ENCODE measurements at regions not wholly inside any gene's neighbourhood (a gene's known extent, or its start where the extent isn't known, plus 50 kb on each side); places are given as distances from the start of the nearest gene placed in this dataset.

DNA sequence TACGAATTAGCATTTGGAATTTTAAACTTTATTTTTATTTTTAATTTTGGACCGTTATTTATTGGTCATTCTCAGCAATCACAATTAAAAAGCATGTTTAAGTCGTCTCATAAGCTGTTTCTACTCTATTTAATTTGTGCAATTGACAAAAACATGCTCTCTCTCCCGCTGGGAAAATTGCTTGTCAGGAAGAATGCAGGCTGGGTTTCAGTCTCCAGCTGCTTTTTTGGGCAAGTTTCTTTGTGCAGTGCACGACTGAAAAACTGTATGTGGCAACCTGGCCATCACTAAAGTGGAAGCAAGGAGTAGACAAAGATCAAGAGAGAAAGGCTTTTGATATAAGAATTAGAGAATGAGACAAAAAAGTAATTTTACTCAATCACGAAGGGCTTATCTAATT is 941.5 kb upstream of the MDGA2 start:
- Histone ChIP-seq H3K4me1 (ENCODE audit: control insufficient read depth, extremely low read depth, insufficient read depth, low read length) (no peaks in the 10 kb centered on the region), H4K20me1 (ENCODE audit: control insufficient read depth, extremely low read depth, insufficient read depth, low read length) (no peaks in the 10 kb centered on the region), H3K36me3 (ENCODE audit: control insufficient read depth in 2 of 2, extremely low read depth in 1 of 2, insufficient read depth in 2 of 2, low read length in 2 of 2) (no peaks in the 10 kb centered on the region), H3K27me3 (ENCODE audit: control insufficient read depth, extremely low read depth, insufficient read depth, low read length) (no peaks in the 10 kb centered on the region), H3K79me2 (ENCODE audit: control insufficient read depth, insufficient read depth, low read length) (no peaks in the 10 kb centered on the region), H3K9me1 (ENCODE audit: control insufficient read depth, extremely low read depth, insufficient read depth, low read length) (no peaks in the 10 kb centered on the region), H3K9ac (ENCODE audit: control insufficient read depth, extremely low read depth, insufficient read depth, low read length) (no peak overlapping the region), H3K9me3 (ENCODE audit: control insufficient read depth, low read depth, low read length) (no peaks in the 10 kb centered on the region), H2AFZ (ENCODE audit: control insufficient read depth, low read length) (no peak overlapping the region), H3K4me3 (ENCODE audit: control insufficient read depth in 2 of 3, extremely low read depth in 1 of 3, insufficient read depth in 2 of 3, low read depth in 1 of 3, low read length in 3 of 3) (no peak overlapping the region), H3K27ac (ENCODE audit: control insufficient read depth, insufficient read depth, low read length) (no peak overlapping the region), H3K4me2 (ENCODE audit: control insufficient read depth, extremely low read depth, insufficient read depth, low read depth, low read length) (no peak overlapping the region)
- no peak for TF ChIP-seq EZH2 (IDR thresholded peaks at IDR 0.05; ENCODE audit: low read length)
- TF ChIP-seq, protein P1, sequence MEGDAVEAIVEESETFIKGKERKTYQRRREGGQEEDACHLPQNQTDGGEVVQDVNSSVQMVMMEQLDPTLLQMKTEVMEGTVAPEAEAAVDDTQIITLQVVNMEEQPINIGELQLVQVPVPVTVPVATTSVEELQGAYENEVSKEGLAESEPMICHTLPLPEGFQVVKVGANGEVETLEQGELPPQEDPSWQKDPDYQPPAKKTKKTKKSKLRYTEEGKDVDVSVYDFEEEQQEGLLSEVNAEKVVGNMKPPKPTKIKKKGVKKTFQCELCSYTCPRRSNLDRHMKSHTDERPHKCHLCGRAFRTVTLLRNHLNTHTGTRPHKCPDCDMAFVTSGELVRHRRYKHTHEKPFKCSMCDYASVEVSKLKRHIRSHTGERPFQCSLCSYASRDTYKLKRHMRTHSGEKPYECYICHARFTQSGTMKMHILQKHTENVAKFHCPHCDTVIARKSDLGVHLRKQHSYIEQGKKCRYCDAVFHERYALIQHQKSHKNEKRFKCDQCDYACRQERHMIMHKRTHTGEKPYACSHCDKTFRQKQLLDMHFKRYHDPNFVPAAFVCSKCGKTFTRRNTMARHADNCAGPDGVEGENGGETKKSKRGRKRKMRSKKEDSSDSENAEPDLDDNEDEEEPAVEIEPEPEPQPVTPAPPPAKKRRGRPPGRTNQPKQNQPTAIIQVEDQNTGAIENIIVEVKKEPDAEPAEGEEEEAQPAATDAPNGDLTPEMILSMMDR (optimal IDR thresholded peaks at IDR 0.05 in 1 of 3, IDR thresholded peaks at IDR 0.05 in 1 of 3, conservative IDR thresholded peaks at IDR 0.05 in 1 of 3; ENCODE audit: extremely low read depth in 1 of 3, insufficient read depth in 2 of 3, low read length in 3 of 3): no peak
- dilution Hi-C loops (cut with MboI; ENCODE audit: extremely low pct_ligation_motif_present, low sequenced_read_pairs): no loop called here
- FAIRE-seq (no peak), DNase-seq (ENCODE audit: low read depth, low spot score) (no peak)

DNA sequence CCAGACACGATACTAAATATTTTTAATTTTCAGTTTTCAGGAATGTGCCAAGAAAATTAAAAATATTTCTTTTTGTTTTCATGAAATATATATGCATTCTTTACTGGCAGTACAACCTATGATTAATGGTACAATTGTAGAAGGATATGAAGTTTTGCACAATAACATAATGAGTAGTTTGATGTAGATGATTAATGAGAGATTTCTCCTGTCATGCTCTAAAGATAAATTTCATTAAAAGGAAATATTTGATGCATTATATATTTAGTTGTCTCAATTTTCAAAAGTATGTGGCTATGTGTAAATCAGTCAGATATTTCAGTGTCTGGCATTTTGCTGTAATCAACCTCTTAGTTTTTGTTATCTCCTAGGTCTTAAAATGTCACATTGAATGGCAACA is 940.2 kb upstream of the MDGA2 start:
- H3K9ac ChIP-seq (ENCODE audit: control insufficient read depth, extremely low read depth, insufficient read depth, low read length): no peak overlapping the region
- no peak overlapping the region for H2AFZ ChIP-seq (ENCODE audit: control insufficient read depth, low read length)
- no peak overlapping the region for H3K4me2 ChIP-seq (ENCODE audit: control insufficient read depth, extremely low read depth, insufficient read depth, low read depth, low read length)
- TF ChIP-seq EZH2 (IDR thresholded peaks at IDR 0.05; ENCODE audit: low read length): no peak
- TF ChIP-seq, protein P1 (optimal IDR thresholded peaks at IDR 0.05 in 1 of 3, IDR thresholded peaks at IDR 0.05 in 1 of 3, conservative IDR thresholded peaks at IDR 0.05 in 1 of 3; ENCODE audit: extremely low read depth in 1 of 3, insufficient read depth in 2 of 3, low read length in 3 of 3): no peak
- H3K36me3 ChIP-seq (ENCODE audit: control insufficient read depth in 2 of 2, extremely low read depth in 1 of 2, insufficient read depth in 2 of 2, low read length in 2 of 2): no peaks in the 10 kb centered on the region
- H3K9me1 ChIP-seq (ENCODE audit: control insufficient read depth, extremely low read depth, insufficient read depth, low read length): no peaks in the 10 kb centered on the region
- no peaks in the 10 kb centered on the region for H3K4me1 ChIP-seq (ENCODE audit: control insufficient read depth, extremely low read depth, insufficient read depth, low read length)
- H3K79me2 ChIP-seq (ENCODE audit: control insufficient read depth, insufficient read depth, low read length): no peaks in the 10 kb centered on the region
- H3K27me3 ChIP-seq (ENCODE audit: control insufficient read depth, extremely low read depth, insufficient read depth, low read length): no peaks in the 10 kb centered on the region
- FAIRE-seq: no peak
- H4K20me1 ChIP-seq (ENCODE audit: control insufficient read depth, extremely low read depth, insufficient read depth, low read length): no peaks in the 10 kb centered on the region
- no peak overlapping the region for H3K27ac ChIP-seq (ENCODE audit: control insufficient read depth, insufficient read depth, low read length)
- no peak overlapping the region for H3K4me3 ChIP-seq (ENCODE audit: control insufficient read depth in 2 of 3, extremely low read depth in 1 of 3, insufficient read depth in 2 of 3, low read depth in 1 of 3, low read length in 3 of 3)
- dilution Hi-C loops (cut with MboI; ENCODE audit: extremely low pct_ligation_motif_present, low sequenced_read_pairs): no loop called here
- no peak for DNase-seq (ENCODE audit: low read depth, low spot score)
- no peaks in the 10 kb centered on the region for H3K9me3 ChIP-seq (ENCODE audit: control insufficient read depth, low read depth, low read length)
